GM23338 (cell line): ENCODE measurements at regions not wholly inside any gene's neighbourhood (a gene's known extent, or its start where the extent isn't known, plus 50 kb on each side); places are given as distances from the start of the nearest gene placed in this dataset.

Experiments
- ATAC-seq: fragments of 200-7000 bp; cut with Tn5 transposase; 3 replicates; pipeline ENCODE4 v1.9.1; 2020
- DNase-seq: peaks from one replicate; pipeline ENCODE4 v3.0.0-alpha.2; 2015; ENCODE audit warnings: low spot score
- H2AFZ ChIP-seq: fragments of 200-600 bp; sonication (generic); 2 replicates; pipeline ENCODE4 v1.8.0; 2016; ENCODE audit warnings: antibody characterized with exemption, mild to moderate bottlenecking, moderate library complexity
- H3F3A ChIP-seq: fragments of 200-600 bp; sonication (generic); replicated peaks from 2 replicates; pipeline ENCODE4 v1.8.0; 2017; ENCODE audit warnings: antibody characterized with exemption, mixed run types, low read depth
- H3K27ac ChIP-seq: fragments of 200-600 bp; sonication (generic); 2 replicates; pipeline ENCODE4 v1.6.1; 2016; ENCODE audit warnings: low read depth
- H3K27me3 ChIP-seq: fragments of 200-600 bp; sonication (generic); 2 replicates; pipeline ENCODE4 v1.8.0; 2016; ENCODE audit warnings: mild to moderate bottlenecking, mixed run types, moderate library complexity; ENCODE audit not compliant: insufficient read depth
- H3K36me3 ChIP-seq: fragments of 200-600 bp; sonication (generic); 2 replicates; pipeline ENCODE4 v1.8.0; 2016; ENCODE audit warnings: mild to moderate bottlenecking; ENCODE audit not compliant: insufficient read depth
- H3K4me1 ChIP-seq: fragments of 200-600 bp; sonication (generic); 2 replicates; pipeline ENCODE4 v1.8.0; 2016; ENCODE audit warnings: mild to moderate bottlenecking, moderate library complexity; ENCODE audit not compliant: insufficient read depth
- H3K4me2 ChIP-seq: fragments of 200-600 bp; sonication (generic); 2 replicates; pipeline ENCODE4 v1.7.1; 2017; ENCODE audit warnings: mixed run types
- H3K4me3 ChIP-seq: fragments of 200-600 bp; sonication (generic); 2 replicates; pipeline ENCODE4 v1.6.1; 2016; ENCODE audit warnings: mixed run types
- H3K79me2 ChIP-seq: fragments of 200-600 bp; sonication (generic); replicated peaks from 2 replicates; pipeline ENCODE4 v1.8.0; 2017; ENCODE audit warnings: mild to moderate bottlenecking; ENCODE audit not compliant: insufficient read depth
- H3K9me2 ChIP-seq: fragments of 200-600 bp; sonication (generic); 2 replicates; pipeline ENCODE4 v1.8.0; 2017; ENCODE audit not compliant: insufficient read depth
- H4K20me1 ChIP-seq: fragments of 200-600 bp; sonication (generic); replicated peaks from 2 replicates; pipeline ENCODE4 v1.8.0; 2017; ENCODE audit warnings: mild to moderate bottlenecking; ENCODE audit not compliant: insufficient read depth
- H3K27ac Mint-ChIP-seq: 2 replicates; pipeline ENCODE4 v1.8.0; 2020; ENCODE audit warnings: inconsistent platforms, mild to moderate bottlenecking, moderate library complexity, mixed read lengths
- H3K27me3 Mint-ChIP-seq: 3 replicates; pipeline ENCODE4 v1.8.0; 2022; ENCODE audit warnings: low read depth, mild to moderate bottlenecking, moderate library complexity, mixed read lengths, inconsistent platforms; ENCODE audit not compliant: insufficient read depth, poor library complexity
- H3K36me3 Mint-ChIP-seq: 3 replicates; pipeline ENCODE4 v1.8.0; 2021; ENCODE audit warnings: low read depth, mild to moderate bottlenecking, inconsistent platforms, moderate library complexity, mixed read lengths
- H3K4me1 Mint-ChIP-seq: 3 replicates; pipeline ENCODE4 v1.8.0; 2020; ENCODE audit warnings: mild to moderate bottlenecking, inconsistent platforms, mixed read lengths
- H3K4me3 Mint-ChIP-seq: 3 replicates; pipeline ENCODE4 v1.8.0; 2021; ENCODE audit warnings: moderate library complexity, mild to moderate bottlenecking, inconsistent platforms, mixed read lengths
- H3K9me3 Mint-ChIP-seq: 3 replicates; pipeline ENCODE4 v1.8.0; 2020; ENCODE audit warnings: moderate library complexity, mild to moderate bottlenecking, inconsistent platforms, mixed read lengths
- CREB1 ChIP-seq: fragments of 250-450 bp; sonication (Bioruptor Pico); IDR thresholded peaks from 2 replicates; pipeline ENCODE4 v1.5.0; 2020; ENCODE audit warnings: low read depth, mild to moderate bottlenecking, moderate library complexity
- EZH2 ChIP-seq: fragments of 200-600 bp; sonication (generic); IDR thresholded peaks from one replicate; pipeline ENCODE4 v1.8.0; 2017; ENCODE audit warnings: antibody characterized with exemption, mild to moderate bottlenecking, low read depth; ENCODE audit not compliant: unreplicated experiment
- EZH2phosphoT487 ChIP-seq: fragments of 200-600 bp; sonication (generic); IDR thresholded peaks from one replicate; pipeline ENCODE4 v1.8.1; 2018; ENCODE audit warnings: antibody characterized with exemption; ENCODE audit not compliant: unreplicated experiment
- JUNB ChIP-seq: IDR thresholded peaks from one replicate; pipeline ENCODE4 v1.6.1; 2016; ENCODE audit warnings: antibody characterized with exemption; ENCODE audit not compliant: unreplicated experiment
- NANOG ChIP-seq: IDR thresholded peaks from 2 replicates; pipeline ENCODE4 v1.6.1; 2016; ENCODE audit warnings: antibody characterized with exemption, borderline replicate concordance
- POLR2AphosphoS5 ChIP-seq: IDR thresholded peaks from 2 replicates; pipeline ENCODE4 v1.6.1; 2016; ENCODE audit warnings: antibody characterized with exemption, low read depth
- STAT1 ChIP-seq: IDR thresholded peaks from one replicate; pipeline ENCODE4 v1.6.1; 2016; ENCODE audit warnings: antibody characterized with exemption; ENCODE audit not compliant: unreplicated experiment
- ZNF114 ChIP-seq: fragments of 250-450 bp; sonication (Bioruptor Pico); IDR thresholded peaks from 2 replicates; pipeline ENCODE4 v1.5.0; 2020; ENCODE audit warnings: mild to moderate bottlenecking, moderate library complexity
- ZNF331 ChIP-seq: fragments of 250-450 bp; sonication (Bioruptor Pico); IDR thresholded peaks from 2 replicates; pipeline ENCODE4 v1.5.0; 2020; ENCODE audit warnings: low read depth, mild to moderate bottlenecking, moderate library complexity
- TF ChIP-seq, protein P1 (sequence below): IDR thresholded peaks from one replicate; pipeline ENCODE4 v1.6.1; 2018; ENCODE audit warnings: antibody characterized with exemption; ENCODE audit not compliant: unreplicated experiment
- TF ChIP-seq, protein P2 (sequence below), 2 experiments: fragments of 200-600 bp in 1 of 2; sonication (generic) in 1 of 2; conservative IDR thresholded peaks; 2 replicates each; pipeline versions ENCODE4 v1.5.1 to v1.6.1; 2016 to 2017; ENCODE audit warnings: antibody characterized with exemption in 2 of 2, low read depth in 2 of 2, mild to moderate bottlenecking in 2 of 2, moderate library complexity in 1 of 2
- TF ChIP-seq, protein P3 (sequence below): fragments of 250-450 bp; sonication (Bioruptor Pico); IDR thresholded peaks from 2 replicates; pipeline ENCODE4 v1.5.0; 2020; ENCODE audit warnings: mild to moderate bottlenecking, moderate library complexity
- TF ChIP-seq, protein P4 (sequence below): IDR thresholded peaks from 2 replicates; pipeline ENCODE4 v1.6.1; 2016; ENCODE audit warnings: antibody characterized with exemption

DNA sequence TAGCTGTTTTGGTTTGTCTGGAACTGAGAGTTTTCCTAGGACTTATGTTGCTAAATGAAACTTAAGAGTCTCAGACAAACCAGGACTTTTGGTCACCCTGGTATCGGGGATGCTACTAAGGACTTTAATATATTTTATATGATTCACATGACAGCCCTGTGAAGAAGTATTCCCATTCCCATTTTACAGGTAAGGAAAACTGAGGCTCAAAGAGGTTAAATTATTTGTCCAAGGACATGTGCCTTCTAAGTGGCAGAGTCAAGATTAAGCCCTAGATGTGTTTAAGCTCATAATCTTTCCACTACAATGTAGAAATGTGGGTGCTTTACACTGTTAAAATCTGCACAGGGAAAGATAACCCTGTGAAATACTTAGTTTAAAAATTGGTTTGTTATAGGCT is 77.7 kb upstream of the ATP5MC3 start:
- DNase-seq = no peak
- ATAC-seq = no peak
- no peaks in the 10 kb centered on the region for H3K27me3 ChIP-seq
- Mint-ChIP-seq H3K27me3 (peaks cover 2% of the 10 kb centered on the region), H3K9me3 (peaks cover 15% of the 10 kb centered on the region), H3K4me1 (no peaks in the 10 kb centered on the region), H3K36me3 (peaks cover 9% of the 10 kb centered on the region; the same call in 2 of the 3 replicates), H3K4me3 (no peak overlapping the region), H3K27ac (no peak overlapping the region)
- H3K9me2 ChIP-seq = 0 out of 2 replicates have a peak, but pooled peaks cover 3% of the 10 kb centered on the region
- no peaks in the 10 kb centered on the region for H3K79me2 ChIP-seq
- TF ChIP-seq ZNF331 (CRISPR knock-in tag) (no peak), ZNF114 (CRISPR knock-in tag) (no peak), JUNB (no peak), CREB1 (no peak), NANOG (no peak), POLR2AphosphoS5 (no peak), EZH2phosphoT487 (no peak), STAT1 (no peak), EZH2 (no peak)
- TF ChIP-seq, protein P1, sequence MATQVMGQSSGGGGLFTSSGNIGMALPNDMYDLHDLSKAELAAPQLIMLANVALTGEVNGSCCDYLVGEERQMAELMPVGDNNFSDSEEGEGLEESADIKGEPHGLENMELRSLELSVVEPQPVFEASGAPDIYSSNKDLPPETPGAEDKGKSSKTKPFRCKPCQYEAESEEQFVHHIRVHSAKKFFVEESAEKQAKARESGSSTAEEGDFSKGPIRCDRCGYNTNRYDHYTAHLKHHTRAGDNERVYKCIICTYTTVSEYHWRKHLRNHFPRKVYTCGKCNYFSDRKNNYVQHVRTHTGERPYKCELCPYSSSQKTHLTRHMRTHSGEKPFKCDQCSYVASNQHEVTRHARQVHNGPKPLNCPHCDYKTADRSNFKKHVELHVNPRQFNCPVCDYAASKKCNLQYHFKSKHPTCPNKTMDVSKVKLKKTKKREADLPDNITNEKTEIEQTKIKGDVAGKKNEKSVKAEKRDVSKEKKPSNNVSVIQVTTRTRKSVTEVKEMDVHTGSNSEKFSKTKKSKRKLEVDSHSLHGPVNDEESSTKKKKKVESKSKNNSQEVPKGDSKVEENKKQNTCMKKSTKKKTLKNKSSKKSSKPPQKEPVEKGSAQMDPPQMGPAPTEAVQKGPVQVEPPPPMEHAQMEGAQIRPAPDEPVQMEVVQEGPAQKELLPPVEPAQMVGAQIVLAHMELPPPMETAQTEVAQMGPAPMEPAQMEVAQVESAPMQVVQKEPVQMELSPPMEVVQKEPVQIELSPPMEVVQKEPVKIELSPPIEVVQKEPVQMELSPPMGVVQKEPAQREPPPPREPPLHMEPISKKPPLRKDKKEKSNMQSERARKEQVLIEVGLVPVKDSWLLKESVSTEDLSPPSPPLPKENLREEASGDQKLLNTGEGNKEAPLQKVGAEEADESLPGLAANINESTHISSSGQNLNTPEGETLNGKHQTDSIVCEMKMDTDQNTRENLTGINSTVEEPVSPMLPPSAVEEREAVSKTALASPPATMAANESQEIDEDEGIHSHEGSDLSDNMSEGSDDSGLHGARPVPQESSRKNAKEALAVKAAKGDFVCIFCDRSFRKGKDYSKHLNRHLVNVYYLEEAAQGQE = no peak
- TF ChIP-seq, protein P2, sequence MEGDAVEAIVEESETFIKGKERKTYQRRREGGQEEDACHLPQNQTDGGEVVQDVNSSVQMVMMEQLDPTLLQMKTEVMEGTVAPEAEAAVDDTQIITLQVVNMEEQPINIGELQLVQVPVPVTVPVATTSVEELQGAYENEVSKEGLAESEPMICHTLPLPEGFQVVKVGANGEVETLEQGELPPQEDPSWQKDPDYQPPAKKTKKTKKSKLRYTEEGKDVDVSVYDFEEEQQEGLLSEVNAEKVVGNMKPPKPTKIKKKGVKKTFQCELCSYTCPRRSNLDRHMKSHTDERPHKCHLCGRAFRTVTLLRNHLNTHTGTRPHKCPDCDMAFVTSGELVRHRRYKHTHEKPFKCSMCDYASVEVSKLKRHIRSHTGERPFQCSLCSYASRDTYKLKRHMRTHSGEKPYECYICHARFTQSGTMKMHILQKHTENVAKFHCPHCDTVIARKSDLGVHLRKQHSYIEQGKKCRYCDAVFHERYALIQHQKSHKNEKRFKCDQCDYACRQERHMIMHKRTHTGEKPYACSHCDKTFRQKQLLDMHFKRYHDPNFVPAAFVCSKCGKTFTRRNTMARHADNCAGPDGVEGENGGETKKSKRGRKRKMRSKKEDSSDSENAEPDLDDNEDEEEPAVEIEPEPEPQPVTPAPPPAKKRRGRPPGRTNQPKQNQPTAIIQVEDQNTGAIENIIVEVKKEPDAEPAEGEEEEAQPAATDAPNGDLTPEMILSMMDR (conservative IDR thresholded peaks at IDR 0.05; ENCODE audit: low read depth in 2 of 2) = no peak
- TF ChIP-seq, protein P3, sequence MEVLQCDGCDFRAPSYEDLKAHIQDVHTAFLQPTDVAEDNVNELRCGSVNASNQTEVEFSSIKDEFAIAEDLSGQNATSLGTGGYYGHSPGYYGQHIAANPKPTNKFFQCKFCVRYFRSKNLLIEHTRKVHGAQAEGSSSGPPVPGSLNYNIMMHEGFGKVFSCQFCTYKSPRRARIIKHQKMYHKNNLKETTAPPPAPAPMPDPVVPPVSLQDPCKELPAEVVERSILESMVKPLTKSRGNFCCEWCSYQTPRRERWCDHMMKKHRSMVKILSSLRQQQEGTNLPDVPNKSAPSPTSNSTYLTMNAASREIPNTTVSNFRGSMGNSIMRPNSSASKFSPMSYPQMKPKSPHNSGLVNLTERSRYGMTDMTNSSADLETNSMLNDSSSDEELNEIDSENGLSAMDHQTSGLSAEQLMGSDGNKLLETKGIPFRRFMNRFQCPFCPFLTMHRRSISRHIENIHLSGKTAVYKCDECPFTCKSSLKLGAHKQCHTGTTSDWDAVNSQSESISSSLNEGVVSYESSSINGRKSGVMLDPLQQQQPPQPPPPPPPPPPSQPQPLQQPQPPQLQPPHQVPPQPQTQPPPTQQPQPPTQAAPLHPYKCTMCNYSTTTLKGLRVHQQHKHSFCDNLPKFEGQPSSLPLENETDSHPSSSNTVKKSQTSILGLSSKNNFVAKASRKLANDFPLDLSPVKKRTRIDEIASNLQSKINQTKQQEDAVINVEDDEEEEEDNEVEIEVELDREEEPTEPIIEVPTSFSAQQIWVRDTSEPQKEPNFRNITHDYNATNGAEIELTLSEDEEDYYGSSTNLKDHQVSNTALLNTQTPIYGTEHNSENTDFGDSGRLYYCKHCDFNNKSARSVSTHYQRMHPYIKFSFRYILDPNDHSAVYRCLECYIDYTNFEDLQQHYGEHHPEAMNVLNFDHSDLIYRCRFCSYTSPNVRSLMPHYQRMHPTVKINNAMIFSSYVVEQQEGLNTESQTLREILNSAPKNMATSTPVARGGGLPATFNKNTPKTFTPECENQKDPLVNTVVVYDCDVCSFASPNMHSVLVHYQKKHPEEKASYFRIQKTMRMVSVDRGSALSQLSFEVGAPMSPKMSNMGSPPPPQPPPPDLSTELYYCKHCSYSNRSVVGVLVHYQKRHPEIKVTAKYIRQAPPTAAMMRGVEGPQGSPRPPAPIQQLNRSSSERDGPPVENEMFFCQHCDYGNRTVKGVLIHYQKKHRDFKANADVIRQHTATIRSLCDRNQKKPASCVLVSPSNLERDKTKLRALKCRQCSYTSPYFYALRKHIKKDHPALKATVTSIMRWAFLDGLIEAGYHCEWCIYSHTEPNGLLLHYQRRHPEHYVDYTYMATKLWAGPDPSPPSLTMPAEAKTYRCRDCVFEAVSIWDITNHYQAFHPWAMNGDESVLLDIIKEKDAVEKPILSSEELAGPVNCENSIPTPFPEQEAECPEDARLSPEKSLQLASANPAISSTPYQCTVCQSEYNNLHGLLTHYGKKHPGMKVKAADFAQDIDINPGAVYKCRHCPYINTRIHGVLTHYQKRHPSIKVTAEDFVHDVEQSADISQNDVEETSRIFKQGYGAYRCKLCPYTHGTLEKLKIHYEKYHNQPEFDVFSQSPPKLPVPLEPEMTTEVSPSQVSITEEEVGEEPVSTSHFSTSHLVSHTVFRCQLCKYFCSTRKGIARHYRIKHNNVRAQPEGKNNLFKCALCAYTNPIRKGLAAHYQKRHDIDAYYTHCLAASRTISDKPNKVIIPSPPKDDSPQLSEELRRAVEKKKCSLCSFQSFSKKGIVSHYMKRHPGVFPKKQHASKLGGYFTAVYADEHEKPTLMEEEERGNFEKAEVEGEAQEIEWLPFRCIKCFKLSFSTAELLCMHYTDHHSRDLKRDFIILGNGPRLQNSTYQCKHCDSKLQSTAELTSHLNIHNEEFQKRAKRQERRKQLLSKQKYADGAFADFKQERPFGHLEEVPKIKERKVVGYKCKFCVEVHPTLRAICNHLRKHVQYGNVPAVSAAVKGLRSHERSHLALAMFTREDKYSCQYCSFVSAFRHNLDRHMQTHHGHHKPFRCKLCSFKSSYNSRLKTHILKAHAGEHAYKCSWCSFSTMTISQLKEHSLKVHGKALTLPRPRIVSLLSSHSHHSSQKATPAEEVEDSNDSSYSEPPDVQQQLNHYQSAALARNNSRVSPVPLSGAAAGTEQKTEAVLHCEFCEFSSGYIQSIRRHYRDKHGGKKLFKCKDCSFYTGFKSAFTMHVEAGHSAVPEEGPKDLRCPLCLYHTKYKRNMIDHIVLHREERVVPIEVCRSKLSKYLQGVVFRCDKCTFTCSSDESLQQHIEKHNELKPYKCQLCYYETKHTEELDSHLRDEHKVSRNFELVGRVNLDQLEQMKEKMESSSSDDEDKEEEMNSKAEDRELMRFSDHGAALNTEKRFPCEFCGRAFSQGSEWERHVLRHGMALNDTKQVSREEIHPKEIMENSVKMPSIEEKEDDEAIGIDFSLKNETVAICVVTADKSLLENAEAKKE (CRISPR knock-in tag) = no peak
- TF ChIP-seq, protein P4, sequence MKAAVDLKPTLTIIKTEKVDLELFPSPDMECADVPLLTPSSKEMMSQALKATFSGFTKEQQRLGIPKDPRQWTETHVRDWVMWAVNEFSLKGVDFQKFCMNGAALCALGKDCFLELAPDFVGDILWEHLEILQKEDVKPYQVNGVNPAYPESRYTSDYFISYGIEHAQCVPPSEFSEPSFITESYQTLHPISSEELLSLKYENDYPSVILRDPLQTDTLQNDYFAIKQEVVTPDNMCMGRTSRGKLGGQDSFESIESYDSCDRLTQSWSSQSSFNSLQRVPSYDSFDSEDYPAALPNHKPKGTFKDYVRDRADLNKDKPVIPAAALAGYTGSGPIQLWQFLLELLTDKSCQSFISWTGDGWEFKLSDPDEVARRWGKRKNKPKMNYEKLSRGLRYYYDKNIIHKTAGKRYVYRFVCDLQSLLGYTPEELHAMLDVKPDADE = no peak
- no peak overlapping the region for H3K27ac ChIP-seq
- no peaks in the 10 kb centered on the region for H4K20me1 ChIP-seq
- no peaks in the 10 kb centered on the region for H3F3A ChIP-seq
- H3K4me1 ChIP-seq = no peaks in the 10 kb centered on the region
- no peaks in the 10 kb centered on the region for H3K36me3 ChIP-seq
- no peak overlapping the region for H3K4me3 ChIP-seq
- H2AFZ ChIP-seq = no peak overlapping the region
- no peak overlapping the region for H3K4me2 ChIP-seq
